ENCODE measurements at regions not wholly inside any gene's neighbourhood (a gene's known extent, or its start where the extent isn't known, plus 50 kb on each side); places are given as distances from the start of the nearest gene placed in this dataset.

GRCh38 chr10:83919187-83919586, 220.1 kb upstream of the GHITM start:
- Histone ChIP-seq H2BK15ac (ENCODE audit: low read length) (no peak overlapping the region), H3K4me1 (replicated peaks in 1 of 4; ENCODE audit: control insufficient read depth in 3 of 4, insufficient read depth in 4 of 4, low read length in 3 of 4) (peaks cover 0 to 3% (median 2%) of the 10 kb centered on the region in 4 experiments; a peak in 3 of 7 replicates), H4K5ac (ENCODE audit: insufficient read length, low read depth, low read length) (no peak overlapping the region), H3K14ac (ENCODE audit: insufficient read length) (no peak overlapping the region), H3K36me3 (ENCODE audit: control insufficient read depth in 2 of 4, insufficient read depth in 4 of 4, low read length in 3 of 4) (no peaks in the 10 kb centered on the region), H3K4me2 (ENCODE audit: insufficient read depth in 1 of 2, low read depth in 2 of 2, low read length in 2 of 2) (no peak overlapping the region), H3K56ac (replicated peaks; ENCODE audit: insufficient read length, low read depth, low read length) (no peak overlapping the region), H2BK120ac (replicated peaks; ENCODE audit: low read depth, low read length) (no peak overlapping the region), H4K91ac (replicated peaks; ENCODE audit: insufficient read length, low read length) (no peak overlapping the region), H2BK12ac (ENCODE audit: low read depth, low read length) (no peak overlapping the region), H3K4me3 (ENCODE audit: extremely low read depth in 1 of 4, insufficient read depth in 2 of 4, low read depth in 3 of 4, low read length in 4 of 4) (no peak overlapping the region), H3K9ac (replicated peaks in 1 of 4; ENCODE audit: extremely low read depth in 1 of 4, low read depth in 3 of 4, low read length in 3 of 4) (no peak overlapping the region), H3K27me3 (replicated peaks in 1 of 4; ENCODE audit: control insufficient read depth in 3 of 4, extremely low read depth in 1 of 4, insufficient read depth in 3 of 4, low read length in 3 of 4) (no peaks in the 10 kb centered on the region; a peak in 2 of 7 replicates), H2BK5ac (ENCODE audit: low read depth, low read length) (no peak overlapping the region), H4K20me1 (replicated peaks in 1 of 2; ENCODE audit: control insufficient read depth in 1 of 2, insufficient read depth in 2 of 2, low read length in 2 of 2) (no peaks in the 10 kb centered on the region), H3K79me2 (ENCODE audit: control insufficient read depth in 1 of 2, insufficient read depth in 2 of 2, low read length in 2 of 2) (no peaks in the 10 kb centered on the region), H3K23ac (ENCODE audit: insufficient read length) (no peak overlapping the region), H3K27ac (ENCODE audit: low read depth, low read length) (no peak overlapping the region), H3K9me3 (ENCODE audit: insufficient read depth in 2 of 2, low read depth in 1 of 2, low read length in 1 of 2) (no peaks in the 10 kb centered on the region), H3K18ac (ENCODE audit: extremely low read depth, low read length) (no peak overlapping the region), H2AFZ (ENCODE audit: low read length) (no peak overlapping the region), H4K8ac (ENCODE audit: extremely low read depth, insufficient read depth, low read length) (no peak overlapping the region), H3K23me2 (ENCODE audit: low read depth, low read length) (no peaks in the 10 kb centered on the region), H2BK20ac (ENCODE audit: low read length) (no peak overlapping the region), H2AK5ac (ENCODE audit: low read depth, low read length) (no peak overlapping the region), H3K4ac (replicated peaks; ENCODE audit: insufficient read length, low read depth, low read length) (no peak overlapping the region), H3K79me1 (ENCODE audit: low read depth, low read length) (no peaks in the 10 kb centered on the region)
- TF ChIP-seq SUZ12 (IDR thresholded peaks at IDR 0.05; ENCODE audit: low read length) (no peak), TAF1 (IDR thresholded peaks at IDR 0.05; ENCODE audit: low read depth, low read length) (no peak), ZNF274 (IDR thresholded peaks at IDR 0.05; ENCODE audit: borderline replicate concordance, extremely low read depth, low read length) (no peak), CTBP2 (IDR thresholded peaks at IDR 0.05; ENCODE audit: borderline replicate concordance, insufficient read depth, insufficient read length, low read length) (no peak), CHD2 (IDR thresholded peaks at IDR 0.05; ENCODE audit: low read length) (no peak)
- ChIA-PET CTCF (ENCODE audit: partially characterized antibody) (interaction anchor here (0.7 to 1.3 kb wide), 5 partner anchors 9 to 103 kb away, joined by 3 to 5 read pairs (median 3); no protein-coding TSS in a partner anchor), POLR2A (ENCODE audit: partially characterized antibody) (no interaction called here)
- DNase-seq (ENCODE audit: low read depth in 1 of 2, low spot score in 2 of 2) (no peak), FAIRE-seq (no peak)
- WGBS, 2 experiments (ENCODE audit: extremely low coverage in 1 of 2, insufficient coverage in 1 of 2, insufficient read length in 1 of 2, insufficient replicate concordance in 2 of 2, low coverage in 1 of 2, low lambda C conversion rate in 2 of 2, missing lambda C conversion rate in 1 of 2) = 96% methylated on average over 2 of the region's 2 CpGs; no CpG with 5 or more reads in 1 of the 2 experiments
